HG03575 (cell line): ENCODE measurements at regions not wholly inside any gene's neighbourhood (a gene's known extent, or its start where the extent isn't known, plus 50 kb on each side); places are given as distances from the start of the nearest gene placed in this dataset.

Source experiments
- ATAC-seq: cut with Tn5 transposase; IDR thresholded peaks from one replicate; pipeline ENCODE4 v1.9.1; 2021; ENCODE audit not compliant: unreplicated experiment, insufficient number of reproducible peaks, low FRiP score; ENCODE audit errors: extremely low read depth

GRCh38 chr5:99686538-99686937 is 757.7 kb upstream of the CHD1 start:
- ATAC-seq = no peak

GRCh38 chr5:99675974-99676373 is 747.2 kb upstream of the CHD1 start:
- no peak for ATAC-seq

- ATAC-seq = no peak
Measured at GRCh38 chr5:99674101-99674500, 745.3 kb upstream of the CHD1 start.

- ATAC-seq = no peak
Measured at GRCh38 chr5:99664972-99665371, 736.2 kb upstream of the CHD1 start.

- ATAC-seq = no peak
Measured at GRCh38 chr5:99651298-99651697, 722.5 kb upstream of the CHD1 start.

- ATAC-seq = no peak
Measured at GRCh38 chr5:99646011-99646647, 717.3 kb upstream of the CHD1 start.

- ATAC-seq = no peak
Measured at GRCh38 chr5:99644822-99645221, 716.0 kb upstream of the CHD1 start.

- no peak for ATAC-seq
Measured at GRCh38 chr5:99640646-99641045, 711.8 kb upstream of the CHD1 start.

GRCh38 chr5:99639905-99640304 is 711.1 kb upstream of the CHD1 start:
- ATAC-seq = no peak

GRCh38 chr5:99636663-99637062 is 707.9 kb upstream of the CHD1 start:
- no peak for ATAC-seq

- no peak for ATAC-seq
Measured at GRCh38 chr5:99621772-99622681, 693.2 kb upstream of the CHD1 start.

GRCh38 chr5:99617335-99617734 is 688.5 kb upstream of the CHD1 start:
- no peak for ATAC-seq

GRCh38 chr5:99614888-99615287 is 686.1 kb upstream of the CHD1 start:
- ATAC-seq = no peak

GRCh38 chr5:99607124-99607523 is 678.3 kb upstream of the CHD1 start:
- ATAC-seq = no peak

- ATAC-seq = no peak
Measured at GRCh38 chr5:99605904-99606303, 677.1 kb upstream of the CHD1 start.

- no peak for ATAC-seq
Measured at GRCh38 chr5:99600952-99601351, 672.1 kb upstream of the CHD1 start.

GRCh38 chr5:99590806-99591205 is 662.0 kb upstream of the CHD1 start:
- no peak for ATAC-seq

- ATAC-seq = no peak
Measured at GRCh38 chr5:99589424-99589823, 660.6 kb upstream of the CHD1 start.

GRCh38 chr5:99587983-99588382 is 659.2 kb upstream of the CHD1 start:
- no peak for ATAC-seq

- ATAC-seq = no peak
Measured at GRCh38 chr5:99586878-99587277, 658.1 kb upstream of the CHD1 start.
